Renal pelvis (tissue), 1 donor: ENCODE measurements at regions not wholly inside any gene's neighbourhood (a gene's known extent, or its start where the extent isn't known, plus 50 kb on each side); places are given as distances from the start of the nearest gene placed in this dataset.
"Not testable (repeated sequence)": the region's sequence is repeated elsewhere in the genome, so short reads cannot be mapped to it uniquely, and the experiment has no call there.

Experiments
- DNase-seq: peaks from one replicate; pipeline ENCODE4 v3.0.0-alpha.2; 2013

DNA sequence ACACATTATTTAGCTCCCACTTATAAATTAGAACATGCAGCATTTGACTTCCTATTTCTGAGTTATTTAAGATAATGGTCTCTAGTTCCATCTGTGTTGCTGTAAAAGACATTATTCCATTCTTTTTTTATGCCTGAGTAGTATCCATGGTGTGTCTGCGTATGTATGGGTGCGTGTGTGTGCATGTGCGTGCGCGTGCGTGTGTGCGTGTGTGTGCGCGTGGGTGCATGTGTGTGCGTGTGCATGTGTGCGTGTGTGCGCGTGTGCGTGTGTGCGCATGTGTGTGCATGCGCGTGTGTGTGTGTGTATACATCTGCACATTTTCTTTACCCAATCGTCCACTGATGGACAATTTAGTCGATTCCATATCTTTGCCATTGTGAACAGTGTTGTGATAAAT lies 479.4 kb upstream of the TMEM132C start:
- no peak for DNase-seq

DNA sequence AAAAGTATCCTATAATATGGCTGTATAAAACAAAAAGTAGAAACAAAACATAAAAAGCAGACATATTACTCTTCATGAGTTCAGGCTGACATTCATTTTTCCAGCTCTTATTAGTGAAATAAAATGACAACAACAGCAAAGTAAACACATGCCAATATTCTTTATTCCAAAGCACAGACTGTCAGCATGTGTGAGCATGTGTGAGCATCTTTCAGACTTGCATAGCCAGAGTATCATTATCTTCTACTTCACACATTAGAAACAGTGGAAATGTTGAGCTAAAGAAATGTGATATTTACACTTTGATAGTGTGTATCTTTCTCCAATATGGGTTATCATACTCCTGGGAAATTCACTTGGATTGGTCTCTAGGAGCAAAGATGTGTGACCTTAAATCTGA lies 476.6 kb upstream of the TMEM132C start:
- no peak for DNase-seq

DNA sequence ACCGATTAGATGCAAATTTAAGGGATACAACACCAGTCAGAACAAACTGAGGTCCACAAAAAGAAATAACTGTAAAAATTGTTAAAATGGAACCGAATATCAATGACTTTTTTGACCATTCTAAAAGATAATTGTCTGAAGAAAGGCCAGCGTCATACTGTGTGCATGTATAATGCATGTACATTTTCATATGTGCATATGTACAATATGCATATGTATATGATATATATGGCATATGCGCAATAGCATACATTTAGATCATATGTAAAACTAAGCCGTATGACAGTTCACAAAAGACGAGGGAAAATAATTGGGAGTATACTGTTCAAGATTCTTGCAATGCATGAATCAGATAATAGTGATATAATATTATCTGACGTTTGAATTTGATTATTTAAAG lies 475.8 kb upstream of the TMEM132C start:
- DNase-seq: no peak

DNA sequence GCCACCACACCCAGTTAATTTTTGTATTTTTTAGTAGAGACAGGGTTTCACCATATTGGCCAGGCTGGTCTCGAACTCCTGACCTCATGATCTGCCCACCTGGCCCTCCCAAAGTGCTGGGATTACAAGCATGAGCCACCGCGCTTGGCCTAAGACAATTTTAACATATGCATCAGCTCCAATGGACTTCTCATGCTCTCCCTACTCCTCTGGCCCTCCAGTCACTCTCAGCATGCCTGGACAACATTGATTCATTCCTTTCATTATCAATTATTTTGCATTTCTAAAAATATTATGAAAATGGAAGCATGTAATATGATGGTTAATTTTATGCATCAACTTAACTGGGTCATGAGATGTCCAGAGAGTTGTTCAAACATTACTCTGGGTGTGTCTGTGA lies 469.1 kb upstream of the TMEM132C start:
- no peak for DNase-seq

DNA sequence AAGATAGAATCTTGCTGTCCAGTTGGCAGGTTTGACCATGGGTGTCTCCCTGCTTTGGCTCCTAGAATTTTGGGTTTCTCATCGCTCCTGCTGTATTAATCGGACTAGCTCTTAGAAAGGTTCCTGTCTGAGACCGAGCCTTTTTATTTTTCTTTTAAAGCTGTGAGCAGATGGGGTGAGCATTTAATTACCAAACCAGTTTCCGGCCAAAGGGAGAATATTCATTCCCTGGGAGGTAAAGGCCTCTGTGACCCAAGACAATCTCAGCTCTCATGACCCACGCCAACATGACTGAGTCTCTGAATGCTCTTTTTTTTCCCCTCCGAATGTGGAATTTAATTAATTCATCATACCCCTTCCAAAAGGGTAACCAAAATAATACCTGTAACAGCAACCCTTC lies 464.7 kb upstream of the TMEM132C start:
- no peak for DNase-seq

DNA sequence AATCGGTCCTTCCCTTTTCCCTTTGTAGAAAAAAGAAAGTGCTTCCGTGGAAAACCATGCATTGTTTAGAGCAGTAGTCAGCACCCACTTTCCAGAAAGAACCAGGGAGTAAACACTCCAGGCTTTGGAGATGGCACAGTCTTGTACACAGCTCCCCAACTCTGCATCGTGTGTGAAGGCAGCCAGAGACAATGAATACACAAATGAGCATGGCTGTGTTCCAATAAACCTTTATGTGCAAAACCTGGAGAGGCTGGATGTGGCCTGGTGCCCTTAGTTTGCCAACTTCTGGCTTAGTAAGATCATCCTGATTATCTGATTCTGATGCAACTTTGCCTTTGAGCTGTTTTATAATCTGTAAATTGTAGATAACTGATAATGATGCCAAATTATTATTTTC lies 463.4 kb upstream of the TMEM132C start:
- no peak for DNase-seq

DNA sequence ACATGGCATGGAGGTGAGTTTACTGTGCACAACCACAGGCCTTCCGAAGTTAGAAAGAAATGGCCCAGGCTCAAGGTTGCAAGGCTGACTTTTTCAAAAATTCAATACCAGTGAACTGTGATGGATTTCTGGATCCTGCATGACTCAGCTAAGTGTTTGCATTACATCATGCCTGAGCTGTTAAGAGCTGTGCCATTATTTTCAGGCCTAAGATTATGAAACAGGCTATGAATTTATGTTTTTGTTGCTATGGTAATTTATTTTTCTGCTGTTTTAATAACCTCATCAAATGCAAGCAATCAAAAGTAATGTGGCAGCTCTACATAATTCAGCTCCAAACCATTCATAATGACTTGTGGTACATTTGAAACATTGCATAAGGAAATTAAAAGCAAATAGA lies 457.7 kb upstream of the TMEM132C start:
- DNase-seq: no peak

DNA sequence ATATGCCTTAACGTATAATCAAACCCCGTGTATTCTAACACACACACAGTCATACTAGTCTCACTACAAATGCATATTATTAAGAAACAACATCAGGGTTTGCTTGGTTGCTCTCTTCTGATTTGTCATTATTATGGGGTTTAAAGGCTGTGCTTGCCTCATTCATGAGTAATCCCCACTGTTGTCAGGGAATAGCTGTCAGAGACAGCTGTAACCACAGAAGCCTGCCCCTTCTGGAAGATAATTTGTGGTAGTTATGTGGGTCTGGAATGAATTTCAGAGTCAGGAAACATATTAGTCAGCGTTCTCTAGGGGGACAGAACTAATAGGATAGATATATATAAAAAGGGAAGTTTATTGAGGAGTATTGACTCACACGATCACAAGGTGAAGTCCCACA lies 456.9 kb upstream of the TMEM132C start:
- DNase-seq: no peak

DNA sequence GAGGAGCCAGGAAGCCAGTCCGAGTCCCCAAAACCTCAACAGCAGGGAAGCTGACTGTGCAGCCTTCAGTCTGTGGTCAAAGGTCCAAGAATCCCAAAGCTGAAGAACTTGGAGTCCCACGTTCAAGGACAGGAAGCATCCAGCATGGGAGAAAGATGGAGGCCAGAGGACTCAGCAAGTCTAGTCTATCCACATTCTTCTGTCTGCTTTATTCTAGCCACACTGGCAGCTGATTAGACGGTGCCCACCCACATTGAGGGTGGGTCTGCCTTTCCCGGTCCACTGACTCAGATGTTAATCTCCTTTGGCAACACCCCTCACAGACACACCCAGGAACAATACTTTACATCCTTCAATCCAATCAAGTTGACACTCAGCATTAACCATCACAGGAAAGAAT lies 456.5 kb upstream of the TMEM132C start:
- DNase-seq: not testable (repeated sequence)

DNA sequence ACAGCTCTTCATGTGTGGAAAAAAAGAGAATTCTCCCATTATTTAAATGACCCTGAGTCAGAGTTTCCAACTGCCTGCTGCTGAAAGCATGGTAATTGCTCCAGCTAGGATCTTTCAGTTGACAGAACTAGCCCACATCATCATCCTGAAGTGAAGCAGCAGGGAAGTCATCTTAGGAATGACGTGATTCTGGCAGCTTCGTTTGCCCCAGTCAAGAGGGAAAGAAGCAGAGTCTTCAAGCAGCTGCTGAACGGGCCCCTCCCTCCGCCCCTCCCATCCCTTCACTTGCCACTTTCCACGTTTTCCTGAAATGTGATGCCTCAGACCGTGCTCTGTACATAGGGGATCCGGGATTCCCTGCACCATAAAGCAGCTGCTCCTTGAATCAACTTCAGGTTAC lies 455.0 kb upstream of the TMEM132C start:
- DNase-seq: peak; percentile 42

DNA sequence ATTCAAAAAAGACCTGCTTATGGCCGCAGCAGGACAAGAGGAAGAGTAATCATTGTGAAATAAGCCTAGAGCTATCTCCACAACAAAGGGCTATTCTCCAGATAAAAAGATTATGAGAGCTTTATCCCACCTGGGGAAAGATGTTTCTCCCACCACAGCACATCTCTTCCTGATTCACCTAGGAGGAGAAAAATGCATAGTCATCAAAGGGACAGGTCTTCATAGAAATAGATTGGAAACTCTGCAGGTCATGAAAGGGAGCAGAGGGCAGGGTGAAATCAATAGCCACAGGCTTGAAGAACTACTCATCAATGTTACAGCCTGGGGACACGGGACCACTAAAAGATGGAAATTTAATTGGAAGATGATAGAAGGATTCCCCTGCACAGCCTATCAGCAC lies 453.8 kb upstream of the TMEM132C start:
- DNase-seq: no peak

DNA sequence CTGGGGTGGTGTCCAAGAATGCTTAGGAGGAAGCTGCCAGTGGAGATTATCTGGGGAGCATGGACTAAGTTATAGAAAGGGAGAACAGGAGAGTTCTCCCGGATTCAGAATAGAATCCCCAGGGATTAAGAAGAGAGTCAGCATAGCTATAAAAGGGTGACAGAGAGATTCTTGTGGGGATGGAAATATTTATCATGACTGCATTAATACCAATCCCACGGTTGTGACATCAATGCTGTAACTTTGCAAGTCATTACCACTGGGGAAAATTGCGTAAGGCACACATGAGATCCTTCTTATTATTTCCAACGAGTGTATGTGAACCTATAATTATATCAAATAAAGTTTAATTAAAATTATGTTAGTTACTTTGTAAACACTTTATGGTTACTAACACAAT lies 447.9 kb upstream of the TMEM132C start:
- no peak for DNase-seq

DNA sequence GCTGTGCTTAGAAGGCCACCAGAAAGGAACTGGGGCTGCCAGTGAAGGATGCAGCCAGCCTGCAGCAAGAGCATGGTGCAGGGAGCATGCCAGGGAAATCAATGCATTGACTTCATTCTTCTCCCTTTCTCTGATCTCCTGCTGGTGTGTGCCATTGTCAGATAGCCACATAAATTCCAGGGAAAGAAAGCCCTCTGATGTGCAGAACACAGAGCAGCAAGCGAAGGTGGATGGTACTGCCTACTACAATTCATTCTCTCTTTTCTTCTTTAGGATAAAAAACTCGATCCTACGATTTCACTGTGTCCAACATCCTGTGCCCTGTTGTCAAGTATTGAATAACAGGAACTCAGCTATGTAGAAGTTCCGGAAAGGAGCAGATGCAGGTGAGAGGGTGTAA lies 446.7 kb upstream of the TMEM132C start:
- DNase-seq: no peak

DNA sequence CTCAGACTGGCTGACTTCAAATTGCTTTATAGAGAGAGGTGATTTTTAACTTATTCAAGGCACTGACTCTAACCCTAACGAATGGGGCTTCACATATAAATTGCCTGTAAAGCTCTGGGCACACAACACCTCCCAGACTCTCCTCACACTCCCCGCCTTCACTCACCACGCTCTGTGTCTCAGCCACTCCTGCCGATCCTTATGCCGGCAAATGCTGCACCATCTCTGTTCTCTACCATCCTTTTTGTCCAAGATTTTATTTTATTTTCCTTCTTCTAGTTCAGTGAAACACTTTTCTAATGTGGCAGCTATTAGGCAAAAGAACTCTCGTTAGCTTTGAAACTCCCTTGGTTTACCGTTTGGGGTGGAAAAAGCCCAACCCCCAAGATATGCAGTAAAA lies 446.1 kb upstream of the TMEM132C start:
- DNase-seq: no peak

DNA sequence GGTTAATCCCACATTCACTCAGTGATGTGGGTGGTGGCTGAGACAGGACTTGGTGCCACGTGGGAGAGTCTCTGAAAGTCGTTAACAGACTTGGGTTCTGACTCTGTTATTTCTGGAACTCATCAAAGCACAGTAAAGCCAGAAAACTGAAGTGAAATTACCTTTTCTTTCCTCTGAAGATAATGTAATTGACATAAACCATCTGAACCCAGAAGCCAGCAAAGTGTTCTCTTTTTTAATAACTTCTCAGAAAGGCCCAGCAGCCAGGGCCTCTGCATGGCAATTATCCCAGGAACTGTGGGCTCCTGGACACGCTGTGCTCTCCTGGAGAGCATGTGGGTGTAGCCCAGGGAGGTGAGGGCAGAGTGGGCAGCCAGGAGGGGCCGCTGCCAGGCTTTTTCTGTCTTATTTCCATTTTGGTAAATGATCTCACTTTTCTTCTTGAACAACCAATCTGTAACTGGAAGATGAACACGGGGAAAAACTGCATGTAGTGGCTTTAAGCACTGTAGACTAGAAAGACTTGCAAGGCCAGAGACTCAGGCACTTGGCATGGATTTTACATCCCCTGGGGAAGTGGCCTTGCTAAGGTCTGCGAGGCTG lies 444.1 kb upstream of the TMEM132C start:
- no peak for DNase-seq

DNA sequence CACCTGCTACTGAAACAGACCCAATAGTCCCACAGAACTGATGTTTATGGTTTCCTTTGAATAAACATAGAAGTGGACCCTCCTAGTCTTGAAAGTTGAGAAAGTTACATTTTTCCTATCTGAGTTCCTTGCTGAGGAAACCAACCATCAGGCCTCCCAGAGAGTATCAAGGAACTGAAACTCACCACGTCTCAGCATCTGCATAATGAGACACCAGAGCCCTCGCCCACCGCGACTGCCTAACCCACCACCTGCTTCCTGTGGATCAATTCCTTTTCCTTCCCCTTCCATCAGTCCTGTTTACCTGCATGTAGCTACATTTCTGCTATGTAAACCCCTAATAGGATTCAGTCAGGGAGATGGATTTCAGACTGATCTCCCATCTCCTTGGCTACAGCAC lies 443.2 kb upstream of the TMEM132C start:
- no peak for DNase-seq

DNA sequence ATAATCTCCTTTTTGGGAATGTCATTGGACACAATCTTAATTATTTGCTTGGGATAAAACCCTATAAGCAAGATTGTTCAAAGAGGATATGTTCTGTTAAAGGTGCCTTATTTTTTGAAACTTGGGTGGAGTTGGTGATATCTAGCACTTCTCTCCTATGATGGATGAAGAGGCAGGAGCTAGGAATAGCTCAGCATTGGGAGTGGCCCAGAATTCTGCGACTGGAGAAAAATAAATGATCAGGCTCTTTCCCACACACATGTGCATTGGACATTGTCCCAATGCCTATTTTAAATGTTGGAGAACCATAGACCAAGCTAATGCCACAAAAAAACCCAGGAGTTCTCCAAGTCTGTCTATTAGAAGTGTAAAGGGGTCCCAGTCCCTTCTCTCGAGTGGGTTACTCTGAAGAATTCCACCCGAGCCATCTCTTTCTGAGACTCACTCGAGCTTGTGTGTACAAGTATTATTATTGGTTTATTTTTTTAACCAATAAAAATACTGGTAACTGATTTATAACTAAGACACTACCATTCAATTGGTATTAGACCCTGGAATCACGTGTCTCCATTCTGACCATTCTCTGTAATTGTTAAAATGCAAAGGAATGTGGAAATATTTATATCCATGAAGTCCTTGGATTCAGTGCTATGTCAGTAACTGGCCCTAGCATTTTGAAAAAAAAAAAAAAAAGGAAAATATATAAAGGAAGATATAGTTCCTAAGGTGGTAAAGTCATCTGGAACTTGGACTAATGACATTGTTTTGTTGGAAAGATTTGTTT lies 437.5 kb upstream of the TMEM132C start:
- no peak for DNase-seq

DNA sequence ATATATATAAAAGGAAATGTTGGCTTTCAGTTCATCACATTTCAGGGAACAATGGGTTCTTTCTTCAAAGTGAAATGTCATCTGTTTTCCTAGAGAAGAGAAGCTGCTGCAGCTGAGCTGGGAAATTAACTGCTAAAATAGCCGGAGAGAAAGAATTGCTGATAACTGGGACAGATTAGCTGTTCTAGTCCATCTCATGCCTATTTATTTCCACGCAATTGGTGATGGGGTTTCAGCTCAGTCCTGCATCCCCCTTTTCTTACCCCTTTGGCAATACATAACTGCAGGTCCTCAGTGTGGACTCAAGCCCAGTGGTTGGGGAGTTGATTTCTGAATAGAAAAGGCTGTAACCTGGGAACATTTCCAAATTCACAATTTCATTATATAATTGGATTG lies 436.9 kb upstream of the TMEM132C start:
- DNase-seq: no peak

DNA sequence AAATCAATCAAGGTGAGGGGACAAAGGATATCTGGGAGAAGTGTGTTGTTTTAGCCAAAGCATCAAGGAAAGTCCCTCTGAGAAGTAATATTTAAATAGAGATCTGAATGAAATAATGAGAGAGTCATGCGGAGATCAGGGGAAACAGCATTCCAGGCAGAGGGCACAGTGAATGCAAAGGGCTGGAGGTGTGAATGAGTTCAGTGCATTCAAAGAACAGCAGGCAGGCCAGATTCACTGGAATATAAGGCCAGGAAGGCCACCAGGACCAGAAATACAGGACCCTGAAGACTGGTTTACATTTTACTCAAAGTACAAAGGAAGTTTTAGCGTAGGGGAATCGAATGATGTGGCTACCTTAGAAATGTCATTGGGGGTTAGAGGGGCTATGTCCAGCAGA lies 436.2 kb upstream of the TMEM132C start:
- no peak for DNase-seq

DNA sequence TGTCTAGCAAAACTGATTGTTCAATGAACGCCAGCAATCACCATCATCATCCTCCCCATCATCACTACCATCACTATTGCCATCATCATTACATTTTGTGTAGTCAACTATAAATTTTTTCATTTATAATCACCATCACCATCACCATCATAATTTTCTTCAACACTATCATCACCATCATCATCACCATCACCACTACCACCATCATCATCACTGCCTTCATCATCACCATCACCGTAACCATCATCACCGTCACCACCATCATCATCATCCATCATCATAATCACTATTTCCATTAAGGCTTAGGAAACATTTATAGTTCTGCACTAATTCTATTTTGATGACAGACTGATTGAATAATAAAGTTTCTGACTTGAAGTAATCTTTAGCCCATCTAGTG lies 434.8 kb upstream of the TMEM132C start:
- no peak for DNase-seq

DNA sequence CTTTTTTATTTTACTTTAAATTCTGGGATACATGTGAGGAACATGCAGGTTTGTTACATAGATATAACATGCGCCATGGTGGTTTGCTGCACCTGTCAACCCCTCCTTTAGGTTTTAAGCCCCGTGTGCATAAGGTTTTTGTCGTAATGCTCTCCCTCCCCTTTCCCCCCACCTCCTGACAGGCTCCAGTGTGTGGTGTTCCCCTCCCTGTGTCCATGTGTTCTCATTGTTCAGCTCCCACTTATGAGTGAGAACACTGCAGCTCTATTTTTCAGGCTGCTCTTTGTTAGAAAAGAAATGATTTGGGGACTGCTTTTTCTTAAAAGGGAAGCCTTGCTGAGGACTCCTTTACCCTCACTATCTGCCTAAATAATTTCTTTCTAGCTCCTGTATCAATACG lies 430.2 kb upstream of the TMEM132C start:
- DNase-seq: not testable (repeated sequence)

DNA sequence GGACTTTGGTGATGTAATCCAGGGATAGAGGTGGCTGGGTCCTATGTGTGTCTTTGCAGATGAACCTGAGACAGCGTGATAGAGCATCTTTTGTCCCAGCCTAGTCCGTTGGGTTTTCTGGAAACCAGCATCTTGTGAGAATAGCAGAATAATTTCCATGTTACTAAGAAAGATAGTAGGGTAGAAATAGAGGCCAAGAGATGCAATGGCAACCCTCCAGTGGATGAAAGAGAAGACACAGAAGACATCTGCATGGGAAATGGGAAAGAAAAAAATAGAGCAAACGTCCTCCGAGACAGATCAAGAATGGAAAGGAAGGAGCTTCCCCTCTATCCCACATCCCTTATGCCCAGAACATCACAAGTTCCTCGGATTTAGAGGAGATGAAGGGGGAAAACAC lies 409.3 kb upstream of the TMEM132C start:
- DNase-seq: no peak

DNA sequence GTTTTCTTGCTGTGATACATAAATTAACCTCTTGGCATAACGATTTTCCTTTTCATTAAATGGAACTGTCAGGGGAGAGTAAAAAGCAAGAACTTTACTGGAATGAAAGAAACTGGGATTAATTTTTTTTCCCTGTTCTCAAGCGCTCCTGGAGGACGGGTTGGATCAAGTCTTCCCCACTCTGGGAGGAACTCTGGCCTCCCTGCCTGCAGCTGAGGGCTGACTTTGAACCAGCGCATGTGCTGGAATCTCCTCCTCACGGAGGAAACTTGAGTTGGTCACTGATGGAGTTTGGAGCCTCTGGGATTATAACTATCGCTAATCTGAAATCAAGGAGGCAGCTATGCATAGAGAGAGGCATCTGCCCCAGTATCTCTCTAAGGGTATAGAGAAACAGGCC lies 406.4 kb upstream of the TMEM132C start:
- no peak for DNase-seq

DNA sequence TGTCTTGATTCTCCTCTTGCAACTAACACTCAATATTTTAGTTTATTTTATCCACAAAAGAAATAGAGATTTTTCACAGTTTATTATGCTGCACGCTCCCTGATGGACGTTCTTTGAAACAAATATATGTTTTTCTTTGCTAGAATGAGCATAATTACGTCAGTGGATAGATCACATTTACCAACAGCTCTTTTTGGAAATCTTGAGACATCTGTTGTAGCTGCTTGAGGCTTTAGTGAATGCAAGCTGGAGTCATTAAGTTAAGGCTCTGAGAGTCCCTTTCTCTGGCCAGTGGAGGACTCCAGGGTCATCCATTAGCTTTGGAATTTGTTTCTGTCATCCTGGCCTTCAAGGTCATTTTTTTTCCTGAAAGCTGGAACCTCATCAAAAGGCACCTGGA lies 405.6 kb upstream of the TMEM132C start:
- no peak for DNase-seq
